ENCODE measurements at regions not wholly inside any gene's neighbourhood (a gene's known extent, or its start where the extent isn't known, plus 50 kb on each side); places are given as distances from the start of the nearest gene placed in this dataset.

GRCh38 chr2:12073217-12073852 lies 326.9 kb downstream of the LPIN1 start:
- Histone ChIP-seq H3K4me1 (ENCODE audit: low read length) (peaks cover 8% of the 10 kb centered on the region; the same call in 1 of the 2 replicates), H3K27ac (ENCODE audit: low read length) (no peak overlapping the region), H3K79me2 (ENCODE audit: low read length) (no peaks in the 10 kb centered on the region), H4K20me1 (ENCODE audit: insufficient read depth, low read length) (no peaks in the 10 kb centered on the region), H3K27me3 (ENCODE audit: low read depth, low read length) (peaks cover 17% of the 10 kb centered on the region; the same call in 1 of the 2 replicates), H3K9ac (ENCODE audit: low read length) (no peak overlapping the region), H2AFZ (ENCODE audit: low read depth, low read length) (no peak overlapping the region), H3K4me3 (ENCODE audit: low read length) (no peak overlapping the region), H3K36me3 (replicated peaks; ENCODE audit: low read depth, low read length) (no peaks in the 10 kb centered on the region), H3K4me2 (ENCODE audit: low read length) (no peak overlapping the region), H3K9me3 (ENCODE audit: insufficient read depth, low read length) (no peaks in the 10 kb centered on the region)
- TF ChIP-seq EZH2phosphoT487 (IDR thresholded peaks at IDR 0.05; ENCODE audit: low read depth), result no peak
- TF ChIP-seq CTCF (IDR thresholded peaks at IDR 0.05; ENCODE audit: low read depth, low read length), result no peak

- Histone ChIP-seq H2AFZ (ENCODE audit: low read depth, low read length) (no peak overlapping the region), H3K9ac (ENCODE audit: low read length) (no peak overlapping the region), H3K36me3 (replicated peaks; ENCODE audit: low read depth, low read length) (no peaks in the 10 kb centered on the region), H3K27ac (ENCODE audit: low read length) (no peak overlapping the region), H3K9me3 (ENCODE audit: insufficient read depth, low read length) (no peaks in the 10 kb centered on the region), H3K4me1 (ENCODE audit: low read length) (peaks cover 8% of the 10 kb centered on the region; the same call in 1 of the 2 replicates), H3K4me3 (ENCODE audit: low read length) (no peak overlapping the region), H4K20me1 (ENCODE audit: insufficient read depth, low read length) (no peaks in the 10 kb centered on the region), H3K4me2 (ENCODE audit: low read length) (no peak overlapping the region), H3K27me3 (ENCODE audit: low read depth, low read length) (peaks cover 13% of the 10 kb centered on the region; the same call in 1 of the 2 replicates), H3K79me2 (ENCODE audit: low read length) (no peaks in the 10 kb centered on the region)
- TF ChIP-seq CTCF (IDR thresholded peaks at IDR 0.05; ENCODE audit: low read depth, low read length), result no peak
- TF ChIP-seq EZH2phosphoT487 (IDR thresholded peaks at IDR 0.05; ENCODE audit: low read depth), result no peak
Observed at GRCh38 chr2:12074126-12074844, 327.9 kb downstream of the LPIN1 start.

GRCh38 chr2:12074845-12075217 lies 328.4 kb downstream of the LPIN1 start:
- no peak overlapping the region for H3K27ac ChIP-seq (ENCODE audit: low read length)
- TF ChIP-seq CTCF (IDR thresholded peaks at IDR 0.05; ENCODE audit: low read depth, low read length) (no peak), EZH2phosphoT487 (IDR thresholded peaks at IDR 0.05; ENCODE audit: low read depth) (no peak)
- no peak overlapping the region for H2AFZ ChIP-seq (ENCODE audit: low read depth, low read length)
- H3K36me3 ChIP-seq (replicated peaks; ENCODE audit: low read depth, low read length), result no peaks in the 10 kb centered on the region
- H3K4me1 ChIP-seq (ENCODE audit: low read length), result peaks cover 8% of the 10 kb centered on the region; the same call in 1 of the 2 replicates
- no peak overlapping the region for H3K4me2 ChIP-seq (ENCODE audit: low read length)
- no peaks in the 10 kb centered on the region for H4K20me1 ChIP-seq (ENCODE audit: insufficient read depth, low read length)
- no peaks in the 10 kb centered on the region for H3K9me3 ChIP-seq (ENCODE audit: insufficient read depth, low read length)
- H3K27me3 ChIP-seq (ENCODE audit: low read depth, low read length), result peaks cover 11% of the 10 kb centered on the region; the same call in 1 of the 2 replicates
- H3K4me3 ChIP-seq (ENCODE audit: low read length), result no peak overlapping the region
- no peak overlapping the region for H3K9ac ChIP-seq (ENCODE audit: low read length)
- no peaks in the 10 kb centered on the region for H3K79me2 ChIP-seq (ENCODE audit: low read length)

GRCh38 chr2:12075603-12076002 lies 329.2 kb downstream of the LPIN1 start:
- Histone ChIP-seq H3K79me2 (ENCODE audit: low read length) (no peaks in the 10 kb centered on the region), H3K36me3 (replicated peaks; ENCODE audit: low read depth, low read length) (no peaks in the 10 kb centered on the region), H3K27ac (ENCODE audit: low read length) (no peak overlapping the region), H2AFZ (ENCODE audit: low read depth, low read length) (no peak overlapping the region), H3K27me3 (ENCODE audit: low read depth, low read length) (peaks cover 6% of the 10 kb centered on the region; the same call in 1 of the 2 replicates), H3K4me3 (ENCODE audit: low read length) (no peak overlapping the region), H3K9me3 (ENCODE audit: insufficient read depth, low read length) (no peaks in the 10 kb centered on the region), H3K4me2 (ENCODE audit: low read length) (no peak overlapping the region), H4K20me1 (ENCODE audit: insufficient read depth, low read length) (no peaks in the 10 kb centered on the region), H3K4me1 (ENCODE audit: low read length) (peaks cover 8% of the 10 kb centered on the region; the same call in 1 of the 2 replicates), H3K9ac (ENCODE audit: low read length) (no peak overlapping the region)
- TF ChIP-seq CTCF (IDR thresholded peaks at IDR 0.05; ENCODE audit: low read depth, low read length) (no peak), EZH2phosphoT487 (IDR thresholded peaks at IDR 0.05; ENCODE audit: low read depth) (no peak)
